Ascending aorta (tissue), 2 donors: ENCODE measurements at regions not wholly inside any gene's neighbourhood (a gene's known extent, or its start where the extent isn't known, plus 50 kb on each side); places are given as distances from the start of the nearest gene placed in this dataset.

ENCODE experiments used
- DNase-seq, 2 donors: peaks; one replicate each; pipeline ENCODE4 v3.0.0-alpha.2; 2019; ENCODE audit warnings: low spot score in 2 of 2
- H3K27ac ChIP-seq, 2 donors: fragments of 200-600 bp; sonication (generic); one replicate each; pipeline ENCODE4 v1.5.1; 2016 to 2017; ENCODE audit warnings: mild to moderate bottlenecking in 1 of 2
- H3K27me3 ChIP-seq: fragments of 200-600 bp; sonication (generic); one replicate; pipeline ENCODE4 v1.5.1; 2017
- H3K36me3 ChIP-seq, 2 donors: fragments of 200-600 bp; sonication (generic); one replicate each; pipeline ENCODE4 v1.5.1; 2016
- H3K4me1 ChIP-seq, 2 donors: fragments of 200-600 bp; sonication (generic); one replicate each; pipeline ENCODE4 v1.5.1; 2016 to 2017; ENCODE audit warnings: mild to moderate bottlenecking in 1 of 2
- H3K4me3 ChIP-seq, 2 donors: fragments of 200-600 bp; sonication (generic); one replicate each; pipeline ENCODE4 v1.5.1; 2016 to 2017; ENCODE audit warnings: mild to moderate bottlenecking in 1 of 2
- H3K9me3 ChIP-seq, 2 donors: fragments of 200-600 bp; sonication (generic); one replicate each; pipeline ENCODE4 v1.5.1; 2016
- CTCF ChIP-seq, 3 experiments: fragments of 200-600 bp in 2 of 3; fragments of 450-650 bp in 1 of 3; sonication (generic) in 2 of 3; IDR thresholded peaks; one replicate each; pipeline ENCODE4 v1.5.1; 2016 to 2019; ENCODE audit warnings: antibody characterized with exemption in 3 of 3, mild to moderate bottlenecking in 1 of 3, moderate library complexity in 1 of 3
- intact Hi-C: fragments of 100-400 bp; cut with DNase I; formaldehyde crosslinking; loops from one replicate; pipeline ENCODE4 v1.15.1; 2023

- H3K4me3 ChIP-seq = no peak overlapping the region
- no peaks in the 10 kb centered on the region for H3K36me3 ChIP-seq
- DNase-seq = no peak
- H3K27me3 ChIP-seq = no peaks in the 10 kb centered on the region
- H3K4me1 ChIP-seq = no peaks in the 10 kb centered on the region
- no peak overlapping the region for H3K27ac ChIP-seq
- intact Hi-C loops = no loop called here
- TF ChIP-seq CTCF (IDR thresholded peaks at IDR 0.05) = no peak
- H3K9me3 ChIP-seq = no peaks in the 10 kb centered on the region
Observed at GRCh38 chr14:98382662-98383061, 889.3 kb downstream of the BCL11B start.

GRCh38 chr14:98385851-98386250 lies 886.1 kb downstream of the BCL11B start:
- intact Hi-C loops = no loop called here
- TF ChIP-seq CTCF (IDR thresholded peaks at IDR 0.05) = no peak
- no peak overlapping the region for H3K4me3 ChIP-seq
- no peaks in the 10 kb centered on the region for H3K36me3 ChIP-seq
- no peaks in the 10 kb centered on the region for H3K27me3 ChIP-seq
- H3K9me3 ChIP-seq = no peaks in the 10 kb centered on the region
- H3K27ac ChIP-seq = no peak overlapping the region
- H3K4me1 ChIP-seq = no peaks in the 10 kb centered on the region
- no peak for DNase-seq

GRCh38 chr14:98391061-98391460 lies 880.9 kb downstream of the BCL11B start:
- DNase-seq = no peak
- H3K27ac ChIP-seq = no peak overlapping the region
- no peaks in the 10 kb centered on the region for H3K36me3 ChIP-seq
- no peaks in the 10 kb centered on the region for H3K27me3 ChIP-seq
- intact Hi-C loops = no loop called here
- no peak for TF ChIP-seq CTCF (IDR thresholded peaks at IDR 0.05)
- H3K9me3 ChIP-seq = no peaks in the 10 kb centered on the region
- H3K4me3 ChIP-seq = no peak overlapping the region
- no peaks in the 10 kb centered on the region for H3K4me1 ChIP-seq

- no peak for DNase-seq
- H3K27ac ChIP-seq = no peak overlapping the region
- TF ChIP-seq CTCF (IDR thresholded peaks at IDR 0.05) = no peak
- intact Hi-C loops = no loop called here
- no peaks in the 10 kb centered on the region for H3K4me1 ChIP-seq
- H3K27me3 ChIP-seq = no peaks in the 10 kb centered on the region
- no peaks in the 10 kb centered on the region for H3K9me3 ChIP-seq
- H3K4me3 ChIP-seq = no peak overlapping the region
- no peaks in the 10 kb centered on the region for H3K36me3 ChIP-seq
Observed at GRCh38 chr14:98393527-98393926, 878.5 kb downstream of the BCL11B start.

- Histone ChIP-seq H3K4me1 (no peaks in the 10 kb centered on the region), H3K27ac (no peak overlapping the region), H3K36me3 (no peaks in the 10 kb centered on the region), H3K9me3 (no peaks in the 10 kb centered on the region), H3K4me3 (no peak overlapping the region), H3K27me3 (no peaks in the 10 kb centered on the region)
- DNase-seq = no peak
- intact Hi-C loops = no loop called here
- TF ChIP-seq CTCF (IDR thresholded peaks at IDR 0.05) = no peak
Observed at GRCh38 chr14:98404811-98405210, 867.2 kb downstream of the BCL11B start.

- Histone ChIP-seq H3K4me1 (no peaks in the 10 kb centered on the region), H3K36me3 (no peaks in the 10 kb centered on the region), H3K27me3 (no peaks in the 10 kb centered on the region), H3K4me3 (no peak overlapping the region), H3K27ac (no peak overlapping the region), H3K9me3 (no peaks in the 10 kb centered on the region)
- DNase-seq = no peak
- TF ChIP-seq CTCF (IDR thresholded peaks at IDR 0.05) = no peak
- intact Hi-C loops = no loop called here
Observed at GRCh38 chr14:98408024-98408555, 863.9 kb downstream of the BCL11B start.
